Liver (tissue), 8 donors: ENCODE measurements at regions not wholly inside any gene's neighbourhood (a gene's known extent, or its start where the extent isn't known, plus 50 kb on each side); places are given as distances from the start of the nearest gene placed in this dataset.

Source experiments
- DNase-seq: peaks from one replicate; pipeline ENCODE4 v3.0.0-alpha.2; 2017; ENCODE audit warnings: low spot score
- H3K27ac ChIP-seq, 2 donors: one replicate each; pipeline ENCODE4 v1.7.0; 2013; ENCODE audit warnings: inconsistent platforms in 2 of 2, low read length in 2 of 2, control low read depth in 1 of 2, low read depth in 1 of 2, mild to moderate bottlenecking in 1 of 2
- H3K27me3 ChIP-seq, 4 donors: one replicate each; pipeline versions ENCODE4 v1.6.1 to v1.7.0; 2013; ENCODE audit warnings: low read length in 3 of 4, inconsistent platforms in 1 of 4, mild to moderate bottlenecking in 1 of 4, moderate library complexity in 1 of 4; ENCODE audit not compliant: control insufficient read depth in 4 of 4, insufficient read depth in 4 of 4
- H3K36me3 ChIP-seq, 4 donors: one replicate each; pipeline versions ENCODE4 v1.6.1 to v1.7.0; 2013; ENCODE audit warnings: low read length in 3 of 4, mild to moderate bottlenecking in 3 of 4, low read depth in 1 of 4, moderate library complexity in 1 of 4; ENCODE audit not compliant: control insufficient read depth in 4 of 4, insufficient read depth in 3 of 4
- H3K4me1 ChIP-seq, 4 donors: one replicate each; pipeline versions ENCODE4 v1.6.1 to v1.7.0; 2013; ENCODE audit warnings: low read length in 3 of 4, mild to moderate bottlenecking in 3 of 4, moderate library complexity in 1 of 4; ENCODE audit not compliant: control insufficient read depth in 4 of 4, insufficient read depth in 4 of 4
- H3K4me3 ChIP-seq, 3 donors: one replicate each; pipeline versions ENCODE4 v1.6.1 to v1.7.0; 2013; ENCODE audit warnings: low read length in 3 of 3, control low read depth in 1 of 3, low read depth in 1 of 3, mild to moderate bottlenecking in 1 of 3
- H3K9ac ChIP-seq, 2 donors: one replicate each; pipeline ENCODE4 v1.7.0; 2013; ENCODE audit warnings: low read length in 2 of 2, mild to moderate bottlenecking in 2 of 2, moderate library complexity in 2 of 2, control low read depth in 1 of 2, low read depth in 1 of 2
- H3K9me3 ChIP-seq, 4 donors: one replicate each; pipeline versions ENCODE4 v1.6.1 to v1.7.0; 2013; ENCODE audit warnings: low read length in 3 of 4; ENCODE audit not compliant: control insufficient read depth in 4 of 4
- ATF3 ChIP-seq: IDR thresholded peaks from 2 replicates; pipeline ENCODE4 v1.6.1; 2016; ENCODE audit warnings: antibody characterized with exemption
- CTCF ChIP-seq: fragments of 150-350 bp; IDR thresholded peaks from 2 replicates; pipeline ENCODE4 v1.5.1; 2017; ENCODE audit warnings: improper control_type of control experiment, low read depth, low read length; ENCODE audit not compliant: missing input control
- EGR1 ChIP-seq, 2 donors: IDR thresholded peaks; 2 replicates each; pipeline ENCODE4 v1.6.1; 2016 to 2018; ENCODE audit warnings: antibody characterized with exemption in 2 of 2, low read depth in 2 of 2
- FOXA1 ChIP-seq: IDR thresholded peaks from 2 replicates; pipeline ENCODE4 v1.6.1; 2016; ENCODE audit warnings: antibody characterized with exemption
- FOXA2 ChIP-seq: IDR thresholded peaks from 2 replicates; pipeline ENCODE4 v1.6.1; 2016; ENCODE audit warnings: antibody characterized with exemption
- GABPA ChIP-seq, 2 donors: IDR thresholded peaks in 1 of 2; conservative IDR thresholded peaks in 1 of 2; 2 replicates each; pipeline ENCODE4 v1.6.1; 2016; ENCODE audit warnings: antibody characterized with exemption in 2 of 2, mild to moderate bottlenecking in 1 of 2, moderate library complexity in 1 of 2
- HNF4A ChIP-seq, 2 donors: conservative IDR thresholded peaks; 2 replicates each; pipeline ENCODE4 v1.6.1; 2016; ENCODE audit warnings: antibody characterized with exemption in 2 of 2, mild to moderate bottlenecking in 2 of 2
- HNF4G ChIP-seq: IDR thresholded peaks from 2 replicates; pipeline ENCODE4 v1.6.1; 2016; ENCODE audit warnings: antibody characterized with exemption
- JUND ChIP-seq, 2 donors: IDR thresholded peaks; 2 replicates each; pipeline ENCODE4 v1.6.1; 2016; ENCODE audit warnings: antibody characterized with exemption in 2 of 2
- MAX ChIP-seq: IDR thresholded peaks from 2 replicates; pipeline ENCODE4 v1.6.1; 2016; ENCODE audit warnings: antibody characterized with exemption
- NR2F2 ChIP-seq: IDR thresholded peaks from 2 replicates; pipeline ENCODE4 v1.6.1; 2016; ENCODE audit warnings: antibody characterized with exemption
- RAD21 ChIP-seq, 2 donors: IDR thresholded peaks; 2 replicates each; pipeline ENCODE4 v1.6.1; 2016; ENCODE audit warnings: antibody characterized with exemption in 2 of 2, mild to moderate bottlenecking in 2 of 2
- REST ChIP-seq: IDR thresholded peaks from 2 replicates; pipeline ENCODE4 v1.6.1; 2016; ENCODE audit warnings: antibody characterized with exemption, mild to moderate bottlenecking
- RXRA ChIP-seq, 2 donors: IDR thresholded peaks; 2 replicates each; pipeline ENCODE4 v1.6.1; 2017 to 2018; ENCODE audit warnings: antibody characterized with exemption in 2 of 2, mild to moderate bottlenecking in 1 of 2
- SP1 ChIP-seq: IDR thresholded peaks from 2 replicates; pipeline ENCODE4 v1.6.1; 2018; ENCODE audit warnings: antibody characterized with exemption, mild to moderate bottlenecking
- TAF1 ChIP-seq: conservative IDR thresholded peaks from 2 replicates; pipeline ENCODE4 v1.6.1; 2016; ENCODE audit warnings: antibody characterized with exemption, mild to moderate bottlenecking
- YY1 ChIP-seq: IDR thresholded peaks from 2 replicates; pipeline ENCODE4 v1.6.1; 2016; ENCODE audit warnings: antibody characterized with exemption, mild to moderate bottlenecking
- ZBTB33 ChIP-seq: IDR thresholded peaks from 2 replicates; pipeline ENCODE4 v1.6.1; 2016; ENCODE audit warnings: antibody characterized with exemption
- WGBS: extraction: QIAGEN DNeasy Blood & Tissue Kit; methylation state at CpG from one replicate; pipeline ENCODE4 v1.1.7; 2013; 5-methylcytosine and 5-hydroxymethylcytosine counted together
- donor health status: healthy.
- donor health status: healthy.
- donor health status: healthy.
- donor health status: healthy.
- donor health status: healthy.

GRCh38 chr15:81914734-81915256, 131.0 kb downstream of the MEX3B start:
- Histone ChIP-seq H3K4me3 (no peak overlapping the region), H3K9ac (no peak overlapping the region), H3K9me3 (peaks cover 0 to 13% (median 5%) of the 10 kb centered on the region in 4 donors), H3K27ac (no peak overlapping the region), H3K27me3 (no peaks in the 10 kb centered on the region), H3K4me1 (peaks cover 2 to 16% (median 10%) of the 10 kb centered on the region in 4 donors), H3K36me3 (no peaks in the 10 kb centered on the region)
- WGBS: 24% methylated on average over 7 of the region's 7 CpGs
- no peak for DNase-seq
- peak; percentile 57 for TF ChIP-seq SP1
- TF ChIP-seq RXRA (IDR thresholded peaks at IDR 0.05): peak; percentile 52 to 57
- TF ChIP-seq YY1: peak; percentile 40
- TF ChIP-seq GABPA (IDR thresholded peaks at IDR 0.05 in 1 of 2, conservative IDR thresholded peaks at IDR 0.05 in 1 of 2): no peak
- TF ChIP-seq FOXA1: no peak
- peak; percentile 66 for TF ChIP-seq NR2F2
- TF ChIP-seq REST: peak; percentile 36
- peak; percentile 23 for TF ChIP-seq HNF4G
- peak; percentile 63 to 68 for TF ChIP-seq HNF4A (conservative IDR thresholded peaks at IDR 0.05)
- no peak for TF ChIP-seq ATF3
- peak in 1 of 2 donors; percentile 27 for TF ChIP-seq JUND (IDR thresholded peaks at IDR 0.05)
- no peak for TF ChIP-seq FOXA2

GRCh38 chr15:81914333-81914732, 131.5 kb downstream of the MEX3B start:
- no peak for TF ChIP-seq EGR1 (IDR thresholded peaks at IDR 0.05; ENCODE audit: low read depth in 2 of 2)
- no peak for TF ChIP-seq RAD21 (IDR thresholded peaks at IDR 0.05)
- no peak for TF ChIP-seq NR2F2
- no peak for TF ChIP-seq CTCF
- no peak for TF ChIP-seq SP1
- TF ChIP-seq JUND (IDR thresholded peaks at IDR 0.05): no peak
- TF ChIP-seq ZBTB33: no peak
- no peak for TF ChIP-seq ATF3
- no peak for TF ChIP-seq HNF4A (conservative IDR thresholded peaks at IDR 0.05)
- TF ChIP-seq MAX: no peak
- no peak for TF ChIP-seq FOXA1
- TF ChIP-seq GABPA (IDR thresholded peaks at IDR 0.05 in 1 of 2, conservative IDR thresholded peaks at IDR 0.05 in 1 of 2): no peak
- no peak for TF ChIP-seq YY1
- TF ChIP-seq TAF1: no peak
- TF ChIP-seq HNF4G: no peak
- no peak for TF ChIP-seq REST
- no peak for TF ChIP-seq RXRA (IDR thresholded peaks at IDR 0.05)
- no peak for TF ChIP-seq FOXA2
- Histone ChIP-seq H3K4me1 (peaks cover 2 to 16% (median 10%) of the 10 kb centered on the region in 4 donors), H3K27ac (no peak overlapping the region), H3K4me3 (no peak overlapping the region), H3K9me3 (peaks cover 0 to 13% (median 5%) of the 10 kb centered on the region in 4 donors), H3K9ac (no peak overlapping the region), H3K36me3 (no peaks in the 10 kb centered on the region), H3K27me3 (no peaks in the 10 kb centered on the region)
- WGBS: 81% methylated on average over 3 of the region's 3 CpGs
- no peak for DNase-seq
